GM12891 (cell line): ENCODE measurements at regions not wholly inside any gene's neighbourhood (a gene's known extent, or its start where the extent isn't known, plus 50 kb on each side); places are given as distances from the start of the nearest gene placed in this dataset.

ENCODE experiments used
- PAX5 ChIP-seq: IDR thresholded peaks from 2 replicates; pipeline ENCODE4 v1.6.1; 2011; ENCODE audit warnings: low read length, moderate library complexity, mild to moderate bottlenecking; ENCODE audit not compliant: insufficient read depth, severe bottlenecking
- POLR2A ChIP-seq: IDR thresholded peaks from 2 replicates; pipeline ENCODE4 v1.6.1; 2011; ENCODE audit warnings: low read depth, low read length, control low read depth
- POLR2AphosphoS5 ChIP-seq: IDR thresholded peaks from 2 replicates; pipeline ENCODE4 v1.6.1; 2011; ENCODE audit warnings: low read depth, low read length, control low read depth

- TF ChIP-seq POLR2A (no peak), POLR2AphosphoS5 (no peak), PAX5 (no peak)
These were observed 937.1 kb downstream of the TSN start for GRCh38 chr2:122692400-122693083.
